Natural killer cell treated with Interleukin-12 subunit alpha and Interleukin-12 subunit beta and Interleukin-15 and Interleukin-18, amount 100 ng/mL, for 72 hours (primary cell): ENCODE measurements at regions not wholly inside any gene's neighbourhood (a gene's known extent, or its start where the extent isn't known, plus 50 kb on each side); places are given as distances from the start of the nearest gene placed in this dataset.

Experiments
- ATAC-seq, 2 donors: fragments of 150-1000 bp; cut with Tn5 transposase in 1 of 2; sonication (Bioruptor Pico), chemical (Tn5 transposase) in 1 of 2; 2 replicates each; pipeline ENCODE4 v1.10.0; 2021
- DNase-seq: peaks from one replicate; pipeline ENCODE4 v3.0.0; 2022; ENCODE audit warnings: low spot score
- H3K27ac Mint-ChIP-seq, 2 donors: 1 replicate in 1 of 2; 2 replicates in 1 of 2; pipeline ENCODE4 v1.8.0; 2022; ENCODE audit warnings: mixed read lengths in 2 of 2, mild to moderate bottlenecking in 1 of 2, moderate library complexity in 1 of 2
- H3K27me3 Mint-ChIP-seq, 2 donors: 1 replicate in 1 of 2; 2 replicates in 1 of 2; pipeline ENCODE4 v1.8.0; 2022; ENCODE audit warnings: mixed read lengths in 2 of 2
- H3K36me3 Mint-ChIP-seq: one replicate; pipeline ENCODE4 v1.8.0; 2022; ENCODE audit warnings: mixed read lengths
- H3K4me1 Mint-ChIP-seq, 2 donors: 1 replicate in 1 of 2; 2 replicates in 1 of 2; pipeline ENCODE4 v1.8.0; 2022; ENCODE audit warnings: low read depth in 2 of 2, mixed read lengths in 2 of 2, mild to moderate bottlenecking in 1 of 2
- H3K4me3 Mint-ChIP-seq: one replicate; pipeline ENCODE4 v1.8.0; 2022; ENCODE audit warnings: mixed read lengths
- H3K9me3 Mint-ChIP-seq: 2 replicates; pipeline ENCODE4 v1.8.0; 2022; ENCODE audit warnings: mixed read lengths

GRCh38 chr12:115408642-115409041 lies 724.7 kb upstream of the TBX3 start:
- Mint-ChIP-seq H3K27ac (no peak overlapping the region), H3K4me3 (no peak overlapping the region), H3K27me3 (no peaks in the 10 kb centered on the region), H3K4me1 (no peaks in the 10 kb centered on the region), H3K9me3 (peaks cover 6% of the 10 kb centered on the region), H3K36me3 (no peaks in the 10 kb centered on the region)
- no peak for ATAC-seq
- no peak for DNase-seq

- H3K36me3 Mint-ChIP-seq, result no peaks in the 10 kb centered on the region
Observed at GRCh38 chr12:115407723-115408122, 723.7 kb upstream of the TBX3 start.

GRCh38 chr12:115407036-115407435 lies 723.1 kb upstream of the TBX3 start:
- Mint-ChIP-seq H3K27ac (no peak overlapping the region), H3K9me3 (peaks cover 6% of the 10 kb centered on the region), H3K27me3 (no peaks in the 10 kb centered on the region), H3K4me1 (no peaks in the 10 kb centered on the region), H3K36me3 (no peaks in the 10 kb centered on the region), H3K4me3 (no peak overlapping the region)
- no peak for ATAC-seq
- DNase-seq, result no peak

More at GRCh38 chr12:115407723-115408122, 723.7 kb upstream of the TBX3 start:
- H3K4me3 Mint-ChIP-seq, result no peak overlapping the region
- H3K27me3 Mint-ChIP-seq, result no peaks in the 10 kb centered on the region
- DNase-seq (no peak), ATAC-seq (no peak)
- no peaks in the 10 kb centered on the region for H3K4me1 Mint-ChIP-seq
- peaks cover 6% of the 10 kb centered on the region for H3K9me3 Mint-ChIP-seq
- H3K27ac Mint-ChIP-seq, result no peak overlapping the region

GRCh38 chr12:115405471-115405860 lies 721.5 kb upstream of the TBX3 start:
- Mint-ChIP-seq H3K4me1 (no peaks in the 10 kb centered on the region), H3K4me3 (no peak overlapping the region), H3K27me3 (no peaks in the 10 kb centered on the region), H3K9me3 (peaks cover 6% of the 10 kb centered on the region), H3K36me3 (no peaks in the 10 kb centered on the region), H3K27ac (no peak overlapping the region)
- no peak for ATAC-seq
- DNase-seq, result no peak

GRCh38 chr12:115404761-115405470 lies 720.9 kb upstream of the TBX3 start:
- peaks cover 6% of the 10 kb centered on the region for H3K9me3 Mint-ChIP-seq
- no peaks in the 10 kb centered on the region for H3K27me3 Mint-ChIP-seq
- no peak overlapping the region for H3K4me3 Mint-ChIP-seq
- ATAC-seq (no peak), DNase-seq (no peak)
- H3K4me1 Mint-ChIP-seq, result no peaks in the 10 kb centered on the region
- H3K36me3 Mint-ChIP-seq, result no peaks in the 10 kb centered on the region
- H3K27ac Mint-ChIP-seq, result no peak overlapping the region

GRCh38 chr12:115403689-115404088 lies 719.7 kb upstream of the TBX3 start:
- H3K27me3 Mint-ChIP-seq, result no peaks in the 10 kb centered on the region
- H3K4me3 Mint-ChIP-seq, result no peak overlapping the region
- no peak for ATAC-seq
- H3K27ac Mint-ChIP-seq, result no peak overlapping the region
- no peaks in the 10 kb centered on the region for H3K4me1 Mint-ChIP-seq
- DNase-seq, result no peak
- peaks cover 1% of the 10 kb centered on the region for H3K9me3 Mint-ChIP-seq
- H3K36me3 Mint-ChIP-seq, result no peaks in the 10 kb centered on the region

- H3K36me3 Mint-ChIP-seq, result no peaks in the 10 kb centered on the region
- H3K4me1 Mint-ChIP-seq, result no peaks in the 10 kb centered on the region
- DNase-seq, result no peak
Observed at GRCh38 chr12:115403253-115403652, 719.3 kb upstream of the TBX3 start.

GRCh38 chr12:115402443-115403180 lies 718.6 kb upstream of the TBX3 start:
- Mint-ChIP-seq H3K36me3 (no peaks in the 10 kb centered on the region), H3K27me3 (no peaks in the 10 kb centered on the region), H3K9me3 (no peaks in the 10 kb centered on the region), H3K4me3 (no peak overlapping the region), H3K27ac (no peak overlapping the region), H3K4me1 (no peaks in the 10 kb centered on the region)
- DNase-seq, result no peak
- no peak for ATAC-seq

More at GRCh38 chr12:115403253-115403652, 719.3 kb upstream of the TBX3 start:
- H3K27me3 Mint-ChIP-seq, result no peaks in the 10 kb centered on the region
- no peak for ATAC-seq
- no peak overlapping the region for H3K4me3 Mint-ChIP-seq
- H3K27ac Mint-ChIP-seq, result no peak overlapping the region
- H3K9me3 Mint-ChIP-seq, result no peaks in the 10 kb centered on the region

- Mint-ChIP-seq H3K9me3 (peaks cover 3% of the 10 kb centered on the region), H3K36me3 (peaks cover 4% of the 10 kb centered on the region), H3K4me1 (no peaks in the 10 kb centered on the region), H3K27me3 (no peaks in the 10 kb centered on the region), H3K4me3 (no peak overlapping the region), H3K27ac (no peak overlapping the region)
- DNase-seq (no peak), ATAC-seq (no peak)
Observed at GRCh38 chr12:115401761-115402160, 717.8 kb upstream of the TBX3 start.

- no peak overlapping the region for H3K4me3 Mint-ChIP-seq
- peaks cover 13% of the 10 kb centered on the region for H3K9me3 Mint-ChIP-seq
- no peak for DNase-seq
- peaks cover 4% of the 10 kb centered on the region for H3K36me3 Mint-ChIP-seq
- ATAC-seq, result no peak
- H3K4me1 Mint-ChIP-seq, result no peaks in the 10 kb centered on the region
- H3K27me3 Mint-ChIP-seq, result no peaks in the 10 kb centered on the region
- no peak overlapping the region for H3K27ac Mint-ChIP-seq
Observed at GRCh38 chr12:115400011-115400410, 716.0 kb upstream of the TBX3 start.

- ATAC-seq (no peak), DNase-seq (no peak)
- no peak overlapping the region for H3K27ac Mint-ChIP-seq
- H3K9me3 Mint-ChIP-seq, result peaks cover 15% of the 10 kb centered on the region
- peaks cover 4% of the 10 kb centered on the region for H3K36me3 Mint-ChIP-seq
- no peaks in the 10 kb centered on the region for H3K27me3 Mint-ChIP-seq
- no peak overlapping the region for H3K4me3 Mint-ChIP-seq
- H3K4me1 Mint-ChIP-seq, result no peaks in the 10 kb centered on the region
Observed at GRCh38 chr12:115398311-115398781, 714.4 kb upstream of the TBX3 start.

- no peak overlapping the region for H3K4me3 Mint-ChIP-seq
- H3K27me3 Mint-ChIP-seq, result no peaks in the 10 kb centered on the region
- ATAC-seq (no peak), DNase-seq (no peak)
- no peaks in the 10 kb centered on the region for H3K4me1 Mint-ChIP-seq
- H3K36me3 Mint-ChIP-seq, result peaks cover 4% of the 10 kb centered on the region
- H3K9me3 Mint-ChIP-seq, result peaks cover 15% of the 10 kb centered on the region
- no peak overlapping the region for H3K27ac Mint-ChIP-seq
Observed at GRCh38 chr12:115396567-115396966, 712.6 kb upstream of the TBX3 start.

- Mint-ChIP-seq H3K27ac (no peak overlapping the region), H3K4me1 (no peaks in the 10 kb centered on the region), H3K4me3 (no peak overlapping the region), H3K9me3 (peaks cover 16% of the 10 kb centered on the region), H3K27me3 (no peaks in the 10 kb centered on the region), H3K36me3 (peaks cover 4% of the 10 kb centered on the region)
- no peak for DNase-seq
- ATAC-seq, result no peak
Observed at GRCh38 chr12:115394496-115395220, 710.7 kb upstream of the TBX3 start.

GRCh38 chr12:115388139-115388538 lies 704.2 kb upstream of the TBX3 start:
- no peak for DNase-seq
- H3K9me3 Mint-ChIP-seq, result peaks cover 5% of the 10 kb centered on the region
- no peak for ATAC-seq
- H3K27ac Mint-ChIP-seq, result no peak overlapping the region
- no peaks in the 10 kb centered on the region for H3K36me3 Mint-ChIP-seq
- H3K4me1 Mint-ChIP-seq, result no peaks in the 10 kb centered on the region
- no peaks in the 10 kb centered on the region for H3K27me3 Mint-ChIP-seq
- H3K4me3 Mint-ChIP-seq, result no peak overlapping the region
